Gastrocnemius medialis (tissue), 4 donors: ENCODE measurements at regions not wholly inside any gene's neighbourhood (a gene's known extent, or its start where the extent isn't known, plus 50 kb on each side); places are given as distances from the start of the nearest gene placed in this dataset.

Experiments
- ATAC-seq, 2 donors: fragments of 150-250 bp; one replicate each; pipeline ENCODE4 v1.9.1; 2016
- DNase-seq, 2 donors: peaks; one replicate each; pipeline ENCODE4 v3.0.0-alpha.2; 2019
- H3K27ac ChIP-seq, 4 donors: fragments of 200-600 bp; sonication (generic); 1 replicate in 1 of 4; 2 replicates in 3 of 4; pipeline ENCODE4 v1.5.1; 2016 to 2018; ENCODE audit warnings: mild to moderate bottlenecking in 2 of 4, moderate library complexity in 1 of 4
- H3K27me3 ChIP-seq, 3 donors: fragments of 200-600 bp; sonication (generic) in 2 of 3; 1 replicate in 1 of 3; 2 replicates in 2 of 3; pipeline versions ENCODE4 v1.5.1 to v1.6.0; 2016 to 2019; ENCODE audit warnings: mild to moderate bottlenecking in 1 of 3, moderate library complexity in 1 of 3
- H3K36me3 ChIP-seq, 2 donors: fragments of 200-600 bp; sonication (generic) in 1 of 2; one replicate each; pipeline ENCODE4 v1.5.1; 2017 to 2018
- H3K4me1 ChIP-seq, 2 donors: fragments of 200-600 bp; sonication (generic) in 1 of 2; one replicate each; pipeline ENCODE4 v1.5.1; 2016 to 2017; ENCODE audit warnings: mild to moderate bottlenecking in 2 of 2
- H3K4me3 ChIP-seq, 4 donors: fragments of 200-600 bp; sonication (generic) in 3 of 4; 1 replicate in 1 of 4; 2 replicates in 3 of 4; pipeline ENCODE4 v1.5.1; 2016 to 2019; ENCODE audit warnings: mild to moderate bottlenecking in 2 of 4
- H3K9me3 ChIP-seq, 3 donors: fragments of 200-600 bp; sonication (generic) in 2 of 3; 1 replicate in 1 of 3; 2 replicates in 2 of 3; pipeline ENCODE4 v1.5.1; 2016 to 2019
- POLR2A ChIP-seq, 2 donors: fragments of 450-650 bp; IDR thresholded peaks; one replicate each; pipeline ENCODE4 v1.6.1; 2017; ENCODE audit warnings: antibody characterized with exemption in 2 of 2, mild to moderate bottlenecking in 2 of 2, moderate library complexity in 2 of 2
- in situ Hi-C, 4 donors: fragments of 200-750 bp; cut with MboI; loops; one replicate each; pipeline versions ENCODE4 v1.15.0 to v1.8.0; 2017; ENCODE audit warnings: low sequenced_read_pairs in 4 of 4
- intact Hi-C: fragments of 100-400 bp; cut with DNase I; formaldehyde crosslinking; loops from one replicate; pipeline ENCODE4 v1.15.1; 2023; ENCODE audit warnings: low total_unique reads
- TF ChIP-seq, protein P1 (sequence below), 5 experiments: fragments of 450-650 bp in 3 of 5; fragments of 200-600 bp in 2 of 5; sonication (generic) in 2 of 5; IDR thresholded peaks in 4 of 5; conservative IDR thresholded peaks in 1 of 5; 1 replicate in 4 of 5; 2 replicates in 1 of 5; pipeline ENCODE4 v1.5.1; 2016 to 2019; ENCODE audit warnings: antibody characterized with exemption in 5 of 5, mild to moderate bottlenecking in 3 of 5, moderate library complexity in 3 of 5

DNA sequence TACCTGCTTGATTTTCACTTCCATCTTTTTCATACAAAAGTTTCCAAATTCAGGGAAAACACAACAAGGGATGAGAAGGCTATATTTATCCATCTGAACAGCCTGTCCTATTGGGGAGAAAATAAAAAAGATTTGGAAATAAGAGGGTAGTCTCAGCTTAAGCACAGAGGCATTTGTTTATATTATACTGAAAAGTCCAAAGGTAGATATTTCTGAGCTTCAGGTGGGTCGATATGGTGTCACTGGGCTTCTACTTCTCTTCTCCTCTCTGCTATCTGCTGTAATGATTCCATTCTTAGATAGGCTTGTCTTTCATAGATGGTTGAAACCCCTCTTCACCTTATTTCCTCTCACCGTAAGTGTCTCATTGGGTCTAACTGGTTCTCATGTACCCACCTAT is 337.0 kb downstream of the INSC start:
- ATAC-seq (no peak), DNase-seq (no peak)
- in situ Hi-C loops (no loop called here), intact Hi-C loops (no loop called here)
- Histone ChIP-seq H3K27ac (no peak overlapping the region), H3K27me3 (no peaks in the 10 kb centered on the region), H3K36me3 (no peaks in the 10 kb centered on the region), H3K4me1 (no peaks in the 10 kb centered on the region), H3K9me3 (no peaks in the 10 kb centered on the region), H3K4me3 (no peak overlapping the region)
- TF ChIP-seq, protein P1, sequence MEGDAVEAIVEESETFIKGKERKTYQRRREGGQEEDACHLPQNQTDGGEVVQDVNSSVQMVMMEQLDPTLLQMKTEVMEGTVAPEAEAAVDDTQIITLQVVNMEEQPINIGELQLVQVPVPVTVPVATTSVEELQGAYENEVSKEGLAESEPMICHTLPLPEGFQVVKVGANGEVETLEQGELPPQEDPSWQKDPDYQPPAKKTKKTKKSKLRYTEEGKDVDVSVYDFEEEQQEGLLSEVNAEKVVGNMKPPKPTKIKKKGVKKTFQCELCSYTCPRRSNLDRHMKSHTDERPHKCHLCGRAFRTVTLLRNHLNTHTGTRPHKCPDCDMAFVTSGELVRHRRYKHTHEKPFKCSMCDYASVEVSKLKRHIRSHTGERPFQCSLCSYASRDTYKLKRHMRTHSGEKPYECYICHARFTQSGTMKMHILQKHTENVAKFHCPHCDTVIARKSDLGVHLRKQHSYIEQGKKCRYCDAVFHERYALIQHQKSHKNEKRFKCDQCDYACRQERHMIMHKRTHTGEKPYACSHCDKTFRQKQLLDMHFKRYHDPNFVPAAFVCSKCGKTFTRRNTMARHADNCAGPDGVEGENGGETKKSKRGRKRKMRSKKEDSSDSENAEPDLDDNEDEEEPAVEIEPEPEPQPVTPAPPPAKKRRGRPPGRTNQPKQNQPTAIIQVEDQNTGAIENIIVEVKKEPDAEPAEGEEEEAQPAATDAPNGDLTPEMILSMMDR (IDR thresholded peaks at IDR 0.05 in 4 of 5, conservative IDR thresholded peaks at IDR 0.05 in 1 of 5), result no peak
- TF ChIP-seq POLR2A (IDR thresholded peaks at IDR 0.05), result no peak

DNA sequence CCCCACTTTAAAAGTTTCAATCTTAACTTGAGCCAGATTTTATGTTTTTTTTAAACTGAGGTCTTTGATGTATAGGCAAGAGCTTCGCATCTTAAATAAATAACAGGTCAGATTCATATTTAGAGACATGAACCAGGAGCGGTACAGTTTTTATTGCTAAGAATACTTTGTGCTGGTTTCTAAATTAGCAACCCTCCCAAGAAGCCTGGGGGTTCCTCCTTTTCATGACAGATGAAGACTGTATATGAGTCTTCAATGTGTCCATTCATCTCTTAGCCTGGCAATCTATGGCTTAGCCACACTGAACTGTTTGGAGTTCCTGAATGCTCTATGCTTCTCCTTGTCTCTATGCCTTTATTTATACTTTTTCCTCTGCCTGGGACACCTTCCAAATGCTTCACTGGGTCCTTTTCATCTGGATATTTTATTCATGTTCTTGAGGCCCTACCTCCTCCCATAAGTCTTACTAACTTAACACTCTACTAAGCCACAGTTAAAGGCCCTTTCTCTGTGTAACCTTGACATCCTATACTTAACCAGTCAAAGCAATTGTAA is 338.6 kb downstream of the INSC start:
- TF ChIP-seq POLR2A (IDR thresholded peaks at IDR 0.05), result no peak
- TF ChIP-seq, protein P1 (IDR thresholded peaks at IDR 0.05 in 4 of 5, conservative IDR thresholded peaks at IDR 0.05 in 1 of 5), result no peak
- intact Hi-C loops (no loop called here), in situ Hi-C loops (no loop called here)
- Histone ChIP-seq H3K9me3 (no peaks in the 10 kb centered on the region), H3K27ac (no peak overlapping the region), H3K27me3 (no peaks in the 10 kb centered on the region), H3K4me3 (no peak overlapping the region), H3K36me3 (no peaks in the 10 kb centered on the region), H3K4me1 (no peaks in the 10 kb centered on the region)
- ATAC-seq (no peak), DNase-seq (no peak)

DNA sequence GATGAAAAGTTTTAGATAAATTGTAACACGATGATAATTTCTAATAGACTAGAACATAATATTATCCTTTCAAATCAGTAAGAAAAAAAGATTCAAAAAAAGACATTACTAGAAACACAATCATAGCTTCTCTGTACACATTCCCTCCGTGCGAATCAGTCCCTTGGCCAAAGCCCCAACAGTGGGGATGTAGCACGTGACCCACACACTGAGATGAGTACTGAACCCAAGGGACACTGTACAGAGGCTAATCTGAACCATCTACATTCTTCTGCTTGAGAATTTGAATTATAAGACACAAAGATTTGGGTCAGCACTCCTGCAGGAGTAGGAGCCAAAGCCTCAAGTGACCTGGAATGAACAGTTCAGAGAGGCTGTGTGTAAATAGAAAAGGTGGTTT is 353.7 kb downstream of the INSC start:
- no peaks in the 10 kb centered on the region for H3K27me3 ChIP-seq
- no peaks in the 10 kb centered on the region for H3K36me3 ChIP-seq
- TF ChIP-seq, protein P1 (IDR thresholded peaks at IDR 0.05 in 4 of 5, conservative IDR thresholded peaks at IDR 0.05 in 1 of 5), result no peak
- TF ChIP-seq POLR2A (IDR thresholded peaks at IDR 0.05), result no peak
- H3K4me3 ChIP-seq, result no peak overlapping the region
- no peaks in the 10 kb centered on the region for H3K9me3 ChIP-seq
- ATAC-seq, result no peak
- H3K27ac ChIP-seq, result no peak overlapping the region
- no peak for DNase-seq
- intact Hi-C loops, result no loop called here
- in situ Hi-C loops, result no loop called here
- no peaks in the 10 kb centered on the region for H3K4me1 ChIP-seq

DNA sequence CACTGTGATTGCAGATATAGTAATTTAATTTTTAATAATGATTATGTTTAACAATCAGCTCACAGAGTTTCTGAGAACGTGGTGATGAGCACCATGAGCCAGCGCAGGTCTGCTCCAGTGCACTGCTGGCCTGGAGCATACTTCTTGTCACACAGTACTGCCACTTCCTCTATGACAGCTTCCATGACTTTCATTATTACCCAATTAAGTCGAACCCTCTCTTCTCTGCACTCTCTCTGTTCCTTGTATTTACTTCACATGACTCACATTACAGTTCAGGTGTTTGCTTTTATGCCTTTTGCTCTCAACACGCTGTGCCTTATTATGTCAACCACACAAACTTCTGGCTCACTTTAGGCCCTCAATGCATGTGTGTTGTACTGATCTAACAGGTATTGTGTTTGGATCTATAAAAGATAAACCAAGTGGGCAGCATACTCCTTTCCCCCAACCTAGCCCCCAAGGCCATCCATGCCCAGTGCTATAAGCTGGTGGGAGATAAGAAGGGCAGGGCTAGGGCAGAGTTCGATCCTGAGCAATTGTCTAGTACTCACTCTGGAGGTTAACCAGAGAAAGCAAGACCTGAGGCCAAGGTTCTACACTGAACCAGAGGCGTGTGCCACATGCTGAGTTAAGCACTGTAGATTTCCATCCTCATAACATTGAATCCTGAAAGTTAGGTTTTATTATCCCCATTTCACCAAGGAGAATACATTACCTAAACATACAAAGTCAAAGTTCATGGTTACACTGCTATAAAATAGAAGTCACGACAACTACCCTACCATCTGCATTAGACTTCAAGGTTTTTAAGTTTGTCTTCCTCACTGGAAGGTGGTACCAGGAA is 356.5 kb downstream of the INSC start:
- Histone ChIP-seq H3K27me3 (no peaks in the 10 kb centered on the region), H3K4me1 (no peaks in the 10 kb centered on the region), H3K36me3 (no peaks in the 10 kb centered on the region), H3K9me3 (no peaks in the 10 kb centered on the region), H3K4me3 (no peak overlapping the region), H3K27ac (no peak overlapping the region)
- ATAC-seq (no peak), DNase-seq (no peak)
- in situ Hi-C loops, result no loop called here
- intact Hi-C loops, result no loop called here
- TF ChIP-seq, protein P1 (IDR thresholded peaks at IDR 0.05 in 4 of 5, conservative IDR thresholded peaks at IDR 0.05 in 1 of 5), result no peak
- no peak for TF ChIP-seq POLR2A (IDR thresholded peaks at IDR 0.05)
